ENCODE measurements at regions not wholly inside any gene's neighbourhood (a gene's known extent, or its start where the extent isn't known, plus 50 kb on each side); places are given as distances from the start of the nearest gene placed in this dataset.

DNA sequence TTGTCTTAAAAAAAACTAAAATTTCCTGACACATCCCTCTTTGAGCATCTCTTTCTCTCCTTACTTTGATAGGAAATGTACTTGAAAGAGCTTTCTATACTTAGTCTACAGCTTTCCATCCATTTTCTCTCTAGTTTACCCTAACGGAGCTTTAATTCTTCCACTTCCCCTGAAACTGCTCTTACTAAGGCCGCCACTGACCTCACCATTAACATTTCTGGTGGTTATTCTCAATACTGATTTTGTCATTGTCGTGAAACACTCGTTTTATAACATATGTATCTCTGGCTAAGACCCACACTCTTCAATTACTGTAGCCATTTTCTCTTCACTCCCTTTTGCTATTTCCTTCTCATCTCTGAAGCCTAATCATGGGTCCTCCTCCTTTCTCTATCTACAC, 262.0 kb upstream of the FERD3L start:
- no peak for TF ChIP-seq CTCF (conservative IDR thresholded peaks at IDR 0.05; ENCODE audit: low read depth, low read length)
- H3K4me3 ChIP-seq (ENCODE audit: low read depth, low read length) = no peak overlapping the region
- no peak for DNase-seq (ENCODE audit: low read depth)

DNA sequence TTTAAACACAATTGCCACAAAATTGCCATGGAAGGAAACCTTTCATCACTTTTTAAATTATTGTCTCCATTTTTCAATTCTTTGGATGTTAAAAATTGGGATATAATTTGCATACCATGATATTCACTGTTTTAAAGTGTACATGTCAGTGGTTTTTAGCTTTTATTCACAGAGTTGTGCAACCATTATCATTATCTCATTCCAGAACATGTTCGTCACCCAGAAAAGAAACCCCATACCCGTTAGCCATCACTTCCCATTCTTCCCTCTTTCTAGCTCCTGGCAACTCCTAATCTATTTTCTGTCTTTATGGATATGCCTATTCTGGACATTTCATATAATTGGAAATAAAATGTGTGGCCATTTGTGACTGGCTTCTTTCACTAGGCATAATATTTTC, 260.3 kb upstream of the FERD3L start:
- no peak overlapping the region for H3K4me3 ChIP-seq (ENCODE audit: low read depth, low read length)
- no peak for DNase-seq (ENCODE audit: low read depth)
- no peak for TF ChIP-seq CTCF (conservative IDR thresholded peaks at IDR 0.05; ENCODE audit: low read depth, low read length)

- H3K4me3 ChIP-seq (ENCODE audit: low read depth, low read length) = no peak overlapping the region
- no peak for TF ChIP-seq CTCF (conservative IDR thresholded peaks at IDR 0.05; ENCODE audit: low read depth, low read length)
- DNase-seq (ENCODE audit: low read depth) = peak; percentile 84
These were observed 259.7 kb upstream of the FERD3L start for GRCh38 chr7:19404912-19405329.

GRCh38 chr7:19403691-19404090, 258.5 kb upstream of the FERD3L start:
- no peak for DNase-seq (ENCODE audit: low read depth)
- no peak for TF ChIP-seq CTCF (conservative IDR thresholded peaks at IDR 0.05; ENCODE audit: low read depth, low read length)
- H3K4me3 ChIP-seq (ENCODE audit: low read depth, low read length) = no peak overlapping the region

- TF ChIP-seq CTCF (conservative IDR thresholded peaks at IDR 0.05; ENCODE audit: low read depth, low read length) = no peak
- no peak for DNase-seq (ENCODE audit: low read depth)
- no peak overlapping the region for H3K4me3 ChIP-seq (ENCODE audit: low read depth, low read length)
These were observed 256.2 kb upstream of the FERD3L start for GRCh38 chr7:19401461-19401860.

GRCh38 chr7:19400758-19401254, 255.6 kb upstream of the FERD3L start:
- no peak for TF ChIP-seq CTCF (conservative IDR thresholded peaks at IDR 0.05; ENCODE audit: low read depth, low read length)
- no peak overlapping the region for H3K4me3 ChIP-seq (ENCODE audit: low read depth, low read length)
- no peak for DNase-seq (ENCODE audit: low read depth)

- H3K4me3 ChIP-seq (ENCODE audit: low read depth, low read length) = no peak overlapping the region
- DNase-seq (ENCODE audit: low read depth) = no peak
- TF ChIP-seq CTCF (conservative IDR thresholded peaks at IDR 0.05; ENCODE audit: low read depth, low read length) = no peak
These were observed 252.7 kb upstream of the FERD3L start for GRCh38 chr7:19397911-19398310.

All from epithelial cell of proximal tubule (primary cell).